Activated CD8-positive, alpha-beta memory T cell treated with anti-CD3 and anti-CD28 coated beads for 24 hours (primary cell): ENCODE measurements at regions not wholly inside any gene's neighbourhood (a gene's known extent, or its start where the extent isn't known, plus 50 kb on each side); places are given as distances from the start of the nearest gene placed in this dataset.

Experiments
- DNase-seq: peaks from one replicate; pipeline ENCODE4 v3.0.0-alpha.2; 2020

GRCh38 chr3:18880691-18881090, 267.6 kb upstream of the KCNH8 start:
- DNase-seq, result no peak

GRCh38 chr3:18872466-18872865, 275.8 kb upstream of the KCNH8 start:
- DNase-seq, result no peak

GRCh38 chr3:18870642-18871041, 277.7 kb upstream of the KCNH8 start:
- DNase-seq, result no peak

- no peak for DNase-seq
These were observed 278.2 kb upstream of the KCNH8 start for GRCh38 chr3:18870074-18870640.

- DNase-seq, result no peak
These were observed 279.2 kb upstream of the KCNH8 start for GRCh38 chr3:18868911-18869689.

GRCh38 chr3:18866899-18867298, 281.4 kb upstream of the KCNH8 start:
- DNase-seq, result no peak

- DNase-seq, result no peak
These were observed 283.2 kb upstream of the KCNH8 start for GRCh38 chr3:18864933-18865731.

GRCh38 chr3:18862077-18862476, 286.2 kb upstream of the KCNH8 start:
- DNase-seq, result no peak

GRCh38 chr3:18861137-18861536, 287.2 kb upstream of the KCNH8 start:
- no peak for DNase-seq

GRCh38 chr3:18853269-18853668, 295.0 kb upstream of the KCNH8 start:
- no peak for DNase-seq

- no peak for DNase-seq
These were observed 300.6 kb upstream of the KCNH8 start for GRCh38 chr3:18847583-18848197.

GRCh38 chr3:18843983-18844382, 304.3 kb upstream of the KCNH8 start:
- DNase-seq, result no peak

- no peak for DNase-seq
These were observed 305.1 kb upstream of the KCNH8 start for GRCh38 chr3:18843188-18843587.

- DNase-seq, result no peak
These were observed 306.6 kb upstream of the KCNH8 start for GRCh38 chr3:18841422-18842343.

- no peak for DNase-seq
These were observed 307.7 kb upstream of the KCNH8 start for GRCh38 chr3:18840535-18841137.

- DNase-seq, result no peak
These were observed 309.6 kb upstream of the KCNH8 start for GRCh38 chr3:18838758-18839157.

GRCh38 chr3:18837137-18837755, 311.1 kb upstream of the KCNH8 start:
- DNase-seq, result no peak

GRCh38 chr3:18835021-18835420, 313.3 kb upstream of the KCNH8 start:
- no peak for DNase-seq

- no peak for DNase-seq
These were observed 318.2 kb upstream of the KCNH8 start for GRCh38 chr3:18830087-18830486.

- DNase-seq, result no peak
These were observed 319.7 kb upstream of the KCNH8 start for GRCh38 chr3:18828637-18829036.

GRCh38 chr3:18827664-18828063, 320.6 kb upstream of the KCNH8 start:
- no peak for DNase-seq
